Smooth muscle cell (in vitro differentiated cells): ENCODE measurements at regions not wholly inside any gene's neighbourhood (a gene's known extent, or its start where the extent isn't known, plus 50 kb on each side); places are given as distances from the start of the nearest gene placed in this dataset.

Experiments used
- DNase-seq: peaks from one replicate; lab custom pipeline; 2025; ENCODE audit not compliant: unreplicated experiment; lab: John Stamatoyannopoulos, UW
- H2AFZ ChIP-seq: fragments of 200-600 bp; sonication (generic); 2 replicates; pipeline ENCODE4 v1.6.0; 2016; ENCODE audit warnings: antibody characterized with exemption, low read depth, mild to moderate bottlenecking
- H3F3A ChIP-seq: fragments of 200-600 bp; sonication (generic); 2 replicates; pipeline ENCODE4 v1.6.0; 2017; ENCODE audit warnings: antibody characterized with exemption, low read depth
- H3K27ac ChIP-seq: fragments of 200-600 bp; sonication (generic); 2 replicates; pipeline ENCODE4 v1.5.1; 2016; ENCODE audit warnings: low read depth, mild to moderate bottlenecking
- H3K27me3 ChIP-seq: fragments of 200-600 bp; sonication (generic); 2 replicates; pipeline ENCODE4 v1.6.1; 2016; ENCODE audit warnings: low read depth, mild to moderate bottlenecking
- H3K36me3 ChIP-seq: fragments of 200-600 bp; sonication (generic); 2 replicates; pipeline ENCODE4 v1.5.1; 2016; ENCODE audit warnings: low read depth
- H3K4me1 ChIP-seq: fragments of 200-600 bp; sonication (generic); 2 replicates; pipeline ENCODE4 v1.5.1; 2016; ENCODE audit warnings: low read depth
- H3K4me2 ChIP-seq: fragments of 200-600 bp; sonication (generic); 2 replicates; pipeline ENCODE4 v1.6.0; 2016; ENCODE audit warnings: mild to moderate bottlenecking
- H3K4me3 ChIP-seq: fragments of 200-600 bp; sonication (generic); 2 replicates; pipeline ENCODE4 v1.5.1; 2016; ENCODE audit warnings: mild to moderate bottlenecking
- H3K79me2 ChIP-seq: fragments of 200-600 bp; sonication (generic); 2 replicates; pipeline ENCODE4 v1.6.0; 2016; ENCODE audit warnings: low read depth, mild to moderate bottlenecking
- H3K9ac ChIP-seq: fragments of 200-600 bp; sonication (generic); 2 replicates; pipeline ENCODE4 v1.6.0; 2016; ENCODE audit warnings: low read depth
- H3K9me3 ChIP-seq: fragments of 200-600 bp; sonication (generic); replicated peaks from 2 replicates; pipeline ENCODE4 v1.5.1; 2016; ENCODE audit warnings: low read depth
- H4K20me1 ChIP-seq: fragments of 200-600 bp; sonication (generic); 2 replicates; pipeline ENCODE4 v1.6.0; 2016; ENCODE audit warnings: low read depth
- CTCF ChIP-seq: fragments of 200-600 bp; sonication (generic); IDR thresholded peaks from 2 replicates; pipeline ENCODE4 v1.5.1; 2017; ENCODE audit warnings: borderline replicate concordance, mild to moderate bottlenecking, antibody characterized with exemption; ENCODE audit not compliant: insufficient read depth, poor library complexity, severe bottlenecking
- WGBS: methylation state at CpG from one replicate; pipeline ENCODE4 v1.1.7; 2016; ENCODE audit warnings: low lambda C conversion rate; 5-methylcytosine and 5-hydroxymethylcytosine counted together

GRCh38 chr2:58974881-58975280 is 733.8 kb upstream of the FANCL start:
- no peak for TF ChIP-seq CTCF
- no peaks in the 10 kb centered on the region for H3K27me3 ChIP-seq
- no peak overlapping the region for H3K4me2 ChIP-seq
- no peaks in the 10 kb centered on the region for H4K20me1 ChIP-seq
- 77% methylated on average over 7 of the region's 7 CpGs for WGBS
- H3K4me1 ChIP-seq: peaks cover 12% of the 10 kb centered on the region
- no peaks in the 10 kb centered on the region for H3K79me2 ChIP-seq
- no peak overlapping the region for H3K4me3 ChIP-seq
- no peak overlapping the region for H2AFZ ChIP-seq
- no peaks in the 10 kb centered on the region for H3F3A ChIP-seq
- no peaks in the 10 kb centered on the region for H3K36me3 ChIP-seq
- H3K9ac ChIP-seq: no peak overlapping the region
- no peaks in the 10 kb centered on the region for H3K9me3 ChIP-seq
- no peak for DNase-seq
- H3K27ac ChIP-seq: no peak overlapping the region

GRCh38 chr2:58974426-58974825 is 733.3 kb upstream of the FANCL start:
- DNase-seq: no peak
- H2AFZ ChIP-seq: no peak overlapping the region
- H3K79me2 ChIP-seq: no peaks in the 10 kb centered on the region
- WGBS: 73% methylated on average over 2 of the region's 2 CpGs
- peak overlapping the region; percentile 65 for H3K4me2 ChIP-seq
- no peaks in the 10 kb centered on the region for H4K20me1 ChIP-seq
- H3K4me1 ChIP-seq: peaks cover 12% of the 10 kb centered on the region
- no peaks in the 10 kb centered on the region for H3K36me3 ChIP-seq
- H3K27ac ChIP-seq: no peak overlapping the region
- H3K9me3 ChIP-seq: no peaks in the 10 kb centered on the region
- no peak for TF ChIP-seq CTCF
- no peak overlapping the region for H3K4me3 ChIP-seq
- no peaks in the 10 kb centered on the region for H3K27me3 ChIP-seq
- no peaks in the 10 kb centered on the region for H3F3A ChIP-seq
- no peak overlapping the region for H3K9ac ChIP-seq

- no peak overlapping the region for H3K4me3 ChIP-seq
- no peaks in the 10 kb centered on the region for H3F3A ChIP-seq
- no peaks in the 10 kb centered on the region for H3K79me2 ChIP-seq
- peak overlapping the region; percentile 65 for H3K4me2 ChIP-seq
- WGBS: 25% methylated on average over 6 of the region's 6 CpGs
- no peaks in the 10 kb centered on the region for H3K9me3 ChIP-seq
- no peaks in the 10 kb centered on the region for H4K20me1 ChIP-seq
- H3K4me1 ChIP-seq: peaks cover 12% of the 10 kb centered on the region
- no peak for TF ChIP-seq CTCF
- H3K36me3 ChIP-seq: no peaks in the 10 kb centered on the region
- H3K9ac ChIP-seq: no peak overlapping the region
- H2AFZ ChIP-seq: peak overlapping the region; percentile 31
- no peak for DNase-seq
- H3K27me3 ChIP-seq: no peaks in the 10 kb centered on the region
- H3K27ac ChIP-seq: no peak overlapping the region
These were observed 732.7 kb upstream of the FANCL start for GRCh38 chr2:58973811-58974281.

GRCh38 chr2:58972737-58973136 is 731.6 kb upstream of the FANCL start:
- Histone ChIP-seq H4K20me1 (no peaks in the 10 kb centered on the region), H3K27ac (no peak overlapping the region), H3K4me3 (no peak overlapping the region), H3K9me3 (no peaks in the 10 kb centered on the region), H2AFZ (no peak overlapping the region), H3K4me2 (no peak overlapping the region), H3K36me3 (no peaks in the 10 kb centered on the region), H3F3A (no peaks in the 10 kb centered on the region), H3K4me1 (peaks cover 12% of the 10 kb centered on the region), H3K9ac (no peak overlapping the region), H3K27me3 (no peaks in the 10 kb centered on the region), H3K79me2 (no peaks in the 10 kb centered on the region)
- no peak for TF ChIP-seq CTCF
- 79% methylated on average over 1 of the region's 1 CpG for WGBS
- DNase-seq: no peak
